Body of pancreas (tissue), 4 donors: ENCODE measurements at regions not wholly inside any gene's neighbourhood (a gene's known extent, or its start where the extent isn't known, plus 50 kb on each side); places are given as distances from the start of the nearest gene placed in this dataset.

Experiments used
- CTCF ChIP-seq, 7 experiments: fragments of 450-650 bp in 4 of 7; fragments of 200-600 bp in 3 of 7; sonication (generic) in 3 of 7; IDR thresholded peaks; one replicate each; pipeline ENCODE4 v1.5.1; 2016 to 2019; ENCODE audit warnings: antibody characterized with exemption in 7 of 7
- POLR2A ChIP-seq, 3 donors: fragments of 450-650 bp; IDR thresholded peaks; one replicate each; pipeline ENCODE4 v1.6.1; 2016; ENCODE audit warnings: antibody characterized with exemption in 3 of 3, mild to moderate bottlenecking in 2 of 3

DNA sequence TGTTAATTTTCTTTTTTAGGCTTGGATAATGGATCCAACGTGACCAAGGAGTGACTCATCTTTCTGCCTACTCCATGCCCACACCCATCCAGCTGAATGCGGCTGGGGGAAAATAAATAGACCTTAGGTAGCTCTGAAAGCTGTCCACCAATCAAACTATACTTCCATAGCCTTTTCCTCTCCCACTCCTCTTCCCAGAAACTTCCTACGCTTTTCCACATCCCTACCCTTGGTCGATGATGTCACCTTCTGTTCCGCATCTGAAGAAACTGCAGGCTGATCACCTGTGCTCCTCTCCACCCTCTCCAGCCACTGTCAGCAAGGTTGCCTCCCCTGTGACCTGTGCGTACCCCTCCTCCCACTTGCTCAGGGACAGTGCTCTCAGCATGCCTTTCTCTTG, 359.8 kb upstream of the KLF6 start:
- no peak for TF ChIP-seq POLR2A (IDR thresholded peaks at IDR 0.05)
- no peak for TF ChIP-seq CTCF (IDR thresholded peaks at IDR 0.05)
